Epithelial cell of proximal tubule (primary cell): ENCODE measurements at regions not wholly inside any gene's neighbourhood (a gene's known extent, or its start where the extent isn't known, plus 50 kb on each side); places are given as distances from the start of the nearest gene placed in this dataset.

ENCODE experiments used
- DNase-seq: peaks from one replicate; pipeline ENCODE4 v3.0.0-alpha.2; 2011; ENCODE audit warnings: low read depth
- H3K4me3 ChIP-seq: 2 replicates; pipeline ENCODE4 v1.5.1; 2011; ENCODE audit warnings: low read depth, mild to moderate bottlenecking, low read length
- CTCF ChIP-seq: conservative IDR thresholded peaks from 2 replicates; pipeline ENCODE4 v1.5.1; 2012; ENCODE audit warnings: low read depth, mild to moderate bottlenecking, low read length

DNA sequence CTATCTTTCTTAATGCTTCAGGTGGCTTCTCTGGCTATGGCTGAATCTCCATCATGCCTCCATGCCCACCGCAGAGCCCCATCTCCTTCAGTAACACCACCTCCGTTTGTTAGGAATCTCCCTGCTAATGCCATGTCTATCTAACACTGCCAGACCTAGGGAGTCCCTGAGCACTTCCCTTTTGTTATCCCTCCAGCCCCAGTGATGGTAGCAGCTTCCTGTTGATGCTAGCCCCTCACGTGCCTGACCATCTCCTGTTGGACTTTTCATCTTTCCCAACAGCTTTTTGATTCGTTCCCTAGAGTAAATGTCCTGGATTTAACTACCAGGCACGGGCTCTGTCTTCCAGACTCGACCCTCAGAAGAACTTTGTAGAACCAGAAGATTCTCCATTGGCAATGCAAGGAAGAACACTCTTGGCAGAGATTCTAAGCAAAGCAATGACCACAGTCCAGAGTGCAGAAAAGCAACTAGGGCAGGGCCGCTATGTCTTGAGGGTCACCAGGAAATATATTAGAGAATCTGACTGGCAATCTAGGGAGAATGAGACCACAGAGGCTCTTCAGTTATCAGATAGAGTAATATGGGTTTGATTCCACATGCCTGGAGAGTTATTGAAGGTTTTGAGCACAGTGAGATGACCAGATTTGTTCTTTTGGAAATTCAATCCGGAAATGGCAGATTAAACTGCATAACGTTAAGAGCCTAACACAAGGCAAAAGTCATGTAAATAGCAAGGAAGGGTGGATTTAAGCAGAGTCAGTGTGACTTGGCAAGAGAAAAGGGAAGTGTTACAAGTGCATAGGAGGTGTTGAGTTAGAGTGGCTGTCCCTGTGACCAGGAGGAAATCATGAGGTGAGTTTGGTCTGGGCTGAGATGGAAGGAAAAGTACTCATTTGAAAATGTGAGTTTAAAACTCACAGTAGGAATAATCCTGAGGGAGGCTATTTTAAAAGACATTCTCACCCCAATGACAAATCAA, 555.2 kb downstream of the ACTL7B start:
- TF ChIP-seq CTCF: no peak
- DNase-seq: no peak
- H3K4me3 ChIP-seq: no peak overlapping the region

GRCh38 chr9:108297073-108297472, 558.7 kb downstream of the ACTL7B start:
- no peak for TF ChIP-seq CTCF
- no peak for DNase-seq
- H3K4me3 ChIP-seq: no peak overlapping the region

GRCh38 chr9:108296056-108296455, 559.7 kb downstream of the ACTL7B start:
- no peak overlapping the region for H3K4me3 ChIP-seq
- TF ChIP-seq CTCF: no peak
- peak; percentile 33 for DNase-seq

- no peak for TF ChIP-seq CTCF
- no peak overlapping the region for H3K4me3 ChIP-seq
- DNase-seq: no peak
Measured at GRCh38 chr9:108291586-108291932, 564.2 kb downstream of the ACTL7B start.

- TF ChIP-seq CTCF: no peak
- DNase-seq: no peak
Measured at GRCh38 chr9:108290839-108291585, 564.8 kb downstream of the ACTL7B start.

GRCh38 chr9:108286638-108287206, 569.1 kb downstream of the ACTL7B start:
- no peak for DNase-seq
- no peak for TF ChIP-seq CTCF
- no peak overlapping the region for H3K4me3 ChIP-seq

More at GRCh38 chr9:108290839-108291585, 564.8 kb downstream of the ACTL7B start:
- no peak overlapping the region for H3K4me3 ChIP-seq
